ENCODE measurements at regions not wholly inside any gene's neighbourhood (a gene's known extent, or its start where the extent isn't known, plus 50 kb on each side); places are given as distances from the start of the nearest gene placed in this dataset.

DNA sequence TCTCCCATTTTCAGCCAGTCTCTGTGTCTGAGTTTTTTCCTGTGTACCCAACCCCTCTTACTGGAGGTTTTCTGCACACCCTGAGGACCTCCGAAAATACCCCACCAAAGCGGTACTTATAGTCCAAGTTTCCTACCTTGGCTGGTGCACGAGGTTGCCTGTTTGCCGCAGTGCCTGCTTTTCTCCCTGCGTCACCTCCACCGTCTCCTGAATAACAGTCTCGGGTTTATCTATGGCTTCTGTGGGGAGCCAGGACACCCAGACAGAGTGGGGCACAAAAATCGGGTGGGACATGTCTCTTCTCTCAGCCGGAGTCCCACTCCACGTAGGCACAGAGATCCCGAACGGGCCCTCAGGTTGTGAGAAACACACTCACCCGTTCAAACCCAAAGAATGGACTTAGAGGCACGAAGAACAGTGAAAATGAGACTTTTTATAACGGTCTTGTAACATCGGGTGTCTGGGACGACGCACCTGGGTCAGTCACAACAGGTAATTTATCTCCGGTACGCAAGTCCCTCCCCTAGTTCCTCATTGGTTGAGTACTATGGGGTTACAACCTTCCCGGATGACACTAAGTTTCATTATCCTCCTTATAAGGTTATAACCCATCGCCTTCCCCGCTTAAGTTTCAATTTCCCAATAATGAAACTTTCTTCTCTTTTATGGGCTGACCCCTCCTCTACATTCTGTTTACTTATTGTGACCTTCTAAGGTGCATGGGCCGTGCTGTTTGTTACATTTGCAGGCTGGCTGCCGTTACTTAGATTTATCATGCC is 970.2 kb upstream of the COX7C start:
- no peak for TF ChIP-seq CTCF (IDR thresholded peaks at IDR 0.05; ENCODE audit: poor library complexity, severe bottlenecking)
- TF ChIP-seq, protein P1, sequence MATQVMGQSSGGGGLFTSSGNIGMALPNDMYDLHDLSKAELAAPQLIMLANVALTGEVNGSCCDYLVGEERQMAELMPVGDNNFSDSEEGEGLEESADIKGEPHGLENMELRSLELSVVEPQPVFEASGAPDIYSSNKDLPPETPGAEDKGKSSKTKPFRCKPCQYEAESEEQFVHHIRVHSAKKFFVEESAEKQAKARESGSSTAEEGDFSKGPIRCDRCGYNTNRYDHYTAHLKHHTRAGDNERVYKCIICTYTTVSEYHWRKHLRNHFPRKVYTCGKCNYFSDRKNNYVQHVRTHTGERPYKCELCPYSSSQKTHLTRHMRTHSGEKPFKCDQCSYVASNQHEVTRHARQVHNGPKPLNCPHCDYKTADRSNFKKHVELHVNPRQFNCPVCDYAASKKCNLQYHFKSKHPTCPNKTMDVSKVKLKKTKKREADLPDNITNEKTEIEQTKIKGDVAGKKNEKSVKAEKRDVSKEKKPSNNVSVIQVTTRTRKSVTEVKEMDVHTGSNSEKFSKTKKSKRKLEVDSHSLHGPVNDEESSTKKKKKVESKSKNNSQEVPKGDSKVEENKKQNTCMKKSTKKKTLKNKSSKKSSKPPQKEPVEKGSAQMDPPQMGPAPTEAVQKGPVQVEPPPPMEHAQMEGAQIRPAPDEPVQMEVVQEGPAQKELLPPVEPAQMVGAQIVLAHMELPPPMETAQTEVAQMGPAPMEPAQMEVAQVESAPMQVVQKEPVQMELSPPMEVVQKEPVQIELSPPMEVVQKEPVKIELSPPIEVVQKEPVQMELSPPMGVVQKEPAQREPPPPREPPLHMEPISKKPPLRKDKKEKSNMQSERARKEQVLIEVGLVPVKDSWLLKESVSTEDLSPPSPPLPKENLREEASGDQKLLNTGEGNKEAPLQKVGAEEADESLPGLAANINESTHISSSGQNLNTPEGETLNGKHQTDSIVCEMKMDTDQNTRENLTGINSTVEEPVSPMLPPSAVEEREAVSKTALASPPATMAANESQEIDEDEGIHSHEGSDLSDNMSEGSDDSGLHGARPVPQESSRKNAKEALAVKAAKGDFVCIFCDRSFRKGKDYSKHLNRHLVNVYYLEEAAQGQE (IDR thresholded peaks at IDR 0.05; ENCODE audit: borderline replicate concordance), result no peak
- no peak for TF ChIP-seq RAD21 (conservative IDR thresholded peaks at IDR 0.05)
- TF ChIP-seq TAF1 (IDR thresholded peaks at IDR 0.05; ENCODE audit: low read depth), result no peak
- no peak for TF ChIP-seq EP300 (conservative IDR thresholded peaks at IDR 0.05; ENCODE audit: poor library complexity, severe bottlenecking)
- TF ChIP-seq POLR2AphosphoS5 (IDR thresholded peaks at IDR 0.05), result no peak
- no peak for TF ChIP-seq EZH2 (IDR thresholded peaks at IDR 0.05; ENCODE audit: borderline replicate concordance, insufficient read depth, low read length, poor library complexity, severe bottlenecking)
- no peak for TF ChIP-seq SMC3 (conservative IDR thresholded peaks at IDR 0.05; ENCODE audit: poor library complexity)
- TF ChIP-seq MXI1 (conservative IDR thresholded peaks at IDR 0.05; ENCODE audit: poor library complexity, severe bottlenecking), result no peak

Data from neural cell (in vitro differentiated cells).